RPMI7951 (cell line): ENCODE measurements at regions not wholly inside any gene's neighbourhood (a gene's known extent, or its start where the extent isn't known, plus 50 kb on each side); places are given as distances from the start of the nearest gene placed in this dataset.

Experiments
- DNase-seq: peaks from one replicate; pipeline ENCODE4 v3.0.0-alpha.2; 2012; ENCODE audit warnings: low read depth

GRCh38 chr15:87167706-87168105, 1088.0 kb downstream of the AGBL1 start:
- no peak for DNase-seq

- DNase-seq, result peak; percentile 81
Observed at GRCh38 chr15:87167055-87167454, 1087.4 kb downstream of the AGBL1 start.

DNA sequence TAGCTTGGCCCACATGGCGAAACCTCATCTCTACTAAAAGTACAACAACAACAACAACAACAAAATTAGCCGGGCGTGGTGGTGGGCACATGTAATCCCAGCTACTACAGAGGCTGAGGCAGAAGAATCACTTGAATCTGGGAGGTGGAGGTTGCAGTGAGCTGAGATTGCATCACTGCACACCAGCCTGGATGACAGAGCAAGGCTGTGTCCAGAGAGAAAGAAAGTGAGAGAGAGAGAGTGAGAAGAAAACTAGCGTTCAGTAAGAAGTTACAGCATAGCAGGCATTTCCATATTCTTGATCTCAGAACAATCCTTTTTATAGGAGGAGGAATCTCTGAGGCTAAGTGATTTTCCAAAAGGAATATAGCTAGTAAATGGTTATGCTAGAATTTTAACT, 1076.1 kb downstream of the AGBL1 start:
- peak; percentile 45 for DNase-seq

- DNase-seq, result peak; percentile 74
Observed at GRCh38 chr15:87154761-87155160, 1075.1 kb downstream of the AGBL1 start.

DNA sequence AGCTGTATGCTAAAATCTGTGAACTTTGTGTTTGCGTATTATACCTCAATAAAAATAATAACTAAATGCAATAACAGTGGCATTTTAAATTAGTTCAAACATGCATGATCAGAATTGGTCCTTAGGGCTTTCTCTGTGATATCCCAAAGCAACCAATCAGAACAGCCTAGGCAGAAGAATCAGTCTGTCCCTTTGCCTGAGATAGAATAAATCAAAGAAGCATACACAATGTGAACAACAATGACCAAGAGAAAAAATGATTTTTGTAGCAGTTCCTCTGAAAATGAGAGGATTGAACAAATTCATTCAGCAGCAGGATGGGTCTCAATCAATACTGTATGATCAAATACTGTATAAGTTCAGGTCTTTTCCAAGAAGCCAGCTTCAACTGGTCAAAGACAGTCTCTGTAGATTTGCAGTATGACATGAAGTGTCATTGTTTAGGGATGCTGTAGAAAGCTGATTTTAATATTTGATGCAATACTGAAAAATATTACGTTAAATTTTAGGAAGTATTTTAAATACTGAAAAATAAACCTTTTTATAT, 1071.6 kb downstream of the AGBL1 start:
- DNase-seq, result no peak

GRCh38 chr15:87145696-87146095, 1066.0 kb downstream of the AGBL1 start:
- peak; percentile 52 for DNase-seq

GRCh38 chr15:87144775-87145174, 1065.1 kb downstream of the AGBL1 start:
- peak; percentile 81 for DNase-seq

GRCh38 chr15:87142096-87142495, 1062.4 kb downstream of the AGBL1 start:
- DNase-seq, result peak; percentile 53

DNA sequence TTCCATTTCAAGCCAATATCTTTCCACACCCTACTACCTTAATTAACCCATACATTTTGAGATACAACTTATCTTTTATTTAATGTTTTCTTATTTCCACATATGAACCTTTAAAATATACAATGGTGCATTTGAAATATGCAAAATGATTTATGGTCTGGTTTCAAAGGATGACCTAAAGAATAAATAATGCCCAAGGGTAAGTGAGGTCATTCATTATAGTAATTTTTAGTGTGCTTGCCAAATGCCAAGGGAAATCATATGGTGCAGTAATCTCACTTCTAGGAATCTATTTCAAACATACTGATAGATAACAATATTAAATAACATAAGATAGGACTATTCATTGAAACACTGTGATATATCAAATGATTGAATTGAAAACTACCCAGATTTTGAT, 1055.4 kb downstream of the AGBL1 start:
- DNase-seq, result no peak

DNA sequence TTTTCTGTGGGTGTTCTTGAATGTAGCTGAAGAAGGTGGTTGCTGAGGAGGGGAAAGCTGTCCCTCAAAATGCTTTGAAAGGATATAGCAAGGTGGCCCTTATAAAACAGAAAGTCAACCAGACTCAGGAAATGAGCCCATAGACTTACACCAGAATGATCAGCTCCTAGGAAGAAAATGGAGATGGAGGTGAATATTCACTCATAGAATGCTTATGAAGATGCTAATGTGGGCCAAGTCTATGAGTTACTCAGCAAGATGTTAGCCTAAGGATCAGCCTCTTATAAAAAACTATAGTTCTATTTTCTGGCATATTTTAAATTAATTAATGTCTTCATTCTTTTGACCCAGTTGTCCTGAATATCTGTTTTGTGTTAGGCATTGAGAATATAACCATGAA, 1054.0 kb downstream of the AGBL1 start:
- DNase-seq, result no peak

- no peak for DNase-seq
Observed at GRCh38 chr15:87131067-87131466, 1051.4 kb downstream of the AGBL1 start.

DNA sequence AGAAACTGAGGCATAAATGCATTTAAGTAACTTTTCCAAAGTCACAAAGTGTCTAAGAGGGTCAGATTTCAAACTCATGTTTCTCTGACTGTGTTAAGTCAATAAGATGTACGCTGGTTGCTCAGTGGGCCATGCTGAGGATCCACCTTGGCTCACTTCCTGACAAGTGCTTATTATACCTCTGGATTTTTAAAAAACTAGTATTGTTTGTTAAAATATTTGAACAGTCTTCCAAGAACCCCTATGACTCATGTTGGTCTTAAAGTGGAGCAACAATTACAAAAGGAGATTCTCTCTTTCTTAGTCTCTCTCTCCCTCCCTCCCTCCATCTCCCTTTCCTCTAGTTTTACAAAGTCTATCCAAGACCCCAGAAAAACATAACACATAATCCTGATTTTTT, 1050.2 kb downstream of the AGBL1 start:
- peak; percentile 28 for DNase-seq

- DNase-seq, result peak; percentile 81
Observed at GRCh38 chr15:87123676-87124382, 1044.2 kb downstream of the AGBL1 start.

DNA sequence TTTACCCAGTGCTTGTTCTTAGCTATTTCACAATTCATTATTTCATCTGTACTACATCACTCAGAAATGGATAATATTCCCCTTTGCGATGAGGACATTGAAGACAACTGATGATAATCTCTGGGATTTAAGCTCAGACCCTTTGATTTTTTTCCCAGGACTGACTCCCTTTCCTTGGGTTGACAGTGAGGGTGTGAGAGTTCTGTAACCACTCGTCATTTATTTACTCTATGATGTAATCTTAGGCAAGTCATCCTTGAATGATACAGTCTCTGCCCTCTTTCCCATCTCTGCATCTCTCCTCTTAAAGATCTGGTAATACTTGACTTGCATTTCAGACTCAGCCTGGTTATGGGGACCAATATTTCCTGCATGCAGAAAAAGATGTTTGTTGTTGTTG, 1041.7 kb downstream of the AGBL1 start:
- peak; percentile 22 for DNase-seq

GRCh38 chr15:87120555-87120954, 1040.9 kb downstream of the AGBL1 start:
- peak; percentile 16 for DNase-seq

DNA sequence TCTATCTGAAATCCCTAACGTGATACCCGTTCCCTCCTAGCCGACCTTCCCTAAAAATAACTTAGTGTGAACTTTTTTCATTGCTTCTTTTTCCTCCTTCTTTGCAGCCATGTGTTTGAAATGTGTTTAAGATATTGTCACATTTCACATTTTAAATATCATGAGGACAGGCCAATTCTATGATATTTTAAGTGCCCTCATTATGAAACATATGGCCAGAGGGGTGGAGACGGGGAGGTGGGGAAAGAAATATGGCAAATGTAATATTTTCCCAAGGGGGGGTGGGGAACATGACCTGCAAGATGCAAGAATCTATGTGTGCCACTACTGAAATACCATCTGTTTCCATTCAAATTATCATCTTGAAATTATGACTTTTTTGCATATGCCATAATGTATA, 1039.2 kb downstream of the AGBL1 start:
- no peak for DNase-seq

- peak; percentile 14 for DNase-seq
Observed at GRCh38 chr15:87118435-87118834, 1038.8 kb downstream of the AGBL1 start.

GRCh38 chr15:87115795-87116194, 1036.1 kb downstream of the AGBL1 start:
- DNase-seq, result no peak

- no peak for DNase-seq
Observed at GRCh38 chr15:87099916-87100315, 1020.2 kb downstream of the AGBL1 start.

GRCh38 chr15:87089551-87089950, 1009.9 kb downstream of the AGBL1 start:
- DNase-seq, result no peak

DNA sequence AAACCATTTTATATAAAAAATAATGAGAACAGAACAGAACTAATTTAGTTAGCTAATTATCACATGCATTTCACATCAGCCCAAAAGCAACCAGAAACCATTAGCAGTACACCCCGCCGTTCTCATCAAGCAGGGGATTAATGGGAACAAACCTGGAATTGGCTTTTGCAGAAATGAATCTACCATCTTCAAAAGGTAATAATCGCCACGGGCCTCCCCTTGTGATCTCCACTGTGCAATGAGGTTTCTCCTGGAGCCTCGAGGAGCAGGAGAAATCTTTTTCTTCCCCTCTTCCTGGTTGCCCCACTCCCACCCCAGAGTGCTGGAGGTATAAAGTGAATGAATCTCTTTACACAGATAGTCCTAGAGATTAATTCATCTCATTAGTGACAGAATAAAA, 1003.5 kb downstream of the AGBL1 start:
- no peak for DNase-seq

GRCh38 chr15:87082581-87082980, 1002.9 kb downstream of the AGBL1 start:
- no peak for DNase-seq

GRCh38 chr15:87080547-87080946, 1000.9 kb downstream of the AGBL1 start:
- DNase-seq, result peak; percentile 45
